Amniotic stem cell (primary cell): ENCODE measurements at regions not wholly inside any gene's neighbourhood (a gene's known extent, or its start where the extent isn't known, plus 50 kb on each side); places are given as distances from the start of the nearest gene placed in this dataset.

Source experiments
- DNase-seq: peaks from one replicate; lab custom pipeline; 2025; lab: John Stamatoyannopoulos, UW

- DNase-seq: no peak
These were observed 141.0 kb downstream of the PTPN11 start for GRCh38 chr12:112559784-112560183.

- no peak for DNase-seq
These were observed 145.5 kb downstream of the PTPN11 start for GRCh38 chr12:112564160-112564784.

- no peak for DNase-seq
These were observed 149.9 kb downstream of the PTPN11 start for GRCh38 chr12:112568641-112569040.

- no peak for DNase-seq
These were observed 151.3 kb downstream of the PTPN11 start for GRCh38 chr12:112570096-112570495.

GRCh38 chr12:112573141-112573540 lies 154.4 kb downstream of the PTPN11 start:
- DNase-seq: no peak

GRCh38 chr12:112574896-112575558 lies 156.3 kb downstream of the PTPN11 start:
- DNase-seq: no peak

GRCh38 chr12:112575559-112576067 lies 156.9 kb downstream of the PTPN11 start:
- no peak for DNase-seq

- DNase-seq: no peak
These were observed 159.0 kb downstream of the PTPN11 start for GRCh38 chr12:112577473-112578329.

GRCh38 chr12:112584266-112584722 lies 165.5 kb downstream of the PTPN11 start:
- no peak for DNase-seq

- no peak for DNase-seq
These were observed 167.5 kb downstream of the PTPN11 start for GRCh38 chr12:112586148-112586783.

GRCh38 chr12:112589275-112589674 lies 170.5 kb downstream of the PTPN11 start:
- DNase-seq: no peak

- no peak for DNase-seq
These were observed 171.5 kb downstream of the PTPN11 start for GRCh38 chr12:112590281-112590680.

GRCh38 chr12:112591488-112591887 lies 172.7 kb downstream of the PTPN11 start:
- DNase-seq: no peak

GRCh38 chr12:112595410-112595809 lies 176.7 kb downstream of the PTPN11 start:
- DNase-seq: no peak

- no peak for DNase-seq
These were observed 179.2 kb downstream of the PTPN11 start for GRCh38 chr12:112597986-112598385.

GRCh38 chr12:112598626-112599025 lies 179.9 kb downstream of the PTPN11 start:
- no peak for DNase-seq

- no peak for DNase-seq
These were observed 181.1 kb downstream of the PTPN11 start for GRCh38 chr12:112599871-112600270.

- no peak for DNase-seq
These were observed 183.4 kb downstream of the PTPN11 start for GRCh38 chr12:112602150-112602549.

- DNase-seq: no peak
These were observed 184.8 kb upstream of the RPH3A start for GRCh38 chr12:112606611-112607365.

- no peak for DNase-seq
These were observed 184.1 kb upstream of the RPH3A start for GRCh38 chr12:112607427-112607826.

GRCh38 chr12:112611908-112612307 lies 179.6 kb upstream of the RPH3A start:
- no peak for DNase-seq
